Midbrain (tissue), 1 donor: ENCODE measurements at regions not wholly inside any gene's neighbourhood (a gene's known extent, or its start where the extent isn't known, plus 50 kb on each side); places are given as distances from the start of the nearest gene placed in this dataset.
"Not testable (repeated sequence)": the region's sequence is repeated elsewhere in the genome, so short reads cannot be mapped to it uniquely, and the experiment has no call there.

Experiments used
- DNase-seq: peaks from one replicate; lab custom pipeline; 2025; lab: John Stamatoyannopoulos, UW

GRCh38 chr21:22019766-22020165 lies 1021.6 kb downstream of the NCAM2 start:
- no peak for DNase-seq

DNA sequence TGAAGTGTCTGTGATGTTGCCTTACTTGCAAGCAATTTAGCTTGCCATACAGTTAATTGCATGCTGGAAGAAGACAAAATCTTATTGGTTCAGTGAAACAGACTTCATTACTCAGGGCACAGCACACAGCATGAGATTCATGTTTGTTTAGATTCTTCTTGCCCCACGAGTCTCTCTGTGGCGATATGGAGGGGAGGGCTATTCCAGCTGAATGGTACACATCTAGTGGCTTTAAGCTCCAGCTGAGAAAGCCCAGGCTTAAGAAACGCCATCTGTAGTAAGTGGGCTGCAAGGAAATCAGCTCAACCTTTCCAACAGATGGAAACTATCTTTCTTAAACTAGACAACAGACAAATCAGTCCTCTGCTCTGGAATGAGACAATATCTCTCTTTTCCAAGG lies 1022.0 kb downstream of the NCAM2 start:
- DNase-seq, result no peak

GRCh38 chr21:22023896-22024295 lies 1025.7 kb downstream of the NCAM2 start:
- DNase-seq, result not testable (repeated sequence)

DNA sequence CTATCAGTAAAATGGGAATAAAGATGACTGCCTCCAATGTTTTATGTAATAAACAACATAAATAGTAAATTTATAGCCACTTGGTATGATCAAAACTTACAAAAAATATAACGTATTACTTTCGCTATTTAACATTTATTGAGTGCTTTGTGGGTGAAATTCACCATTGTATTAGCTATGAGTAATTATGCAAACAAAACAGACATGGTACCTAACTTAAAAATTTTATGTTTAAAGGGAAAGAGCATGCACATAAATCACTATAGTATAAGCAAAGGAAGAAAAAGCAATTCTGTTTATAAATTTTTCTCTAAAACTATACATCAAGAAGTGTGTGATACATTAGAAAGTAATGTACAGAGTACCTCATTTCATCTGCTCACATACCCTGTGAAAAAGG lies 1046.2 kb downstream of the NCAM2 start:
- no peak for DNase-seq

- no peak for DNase-seq
These were observed 1048.4 kb downstream of the NCAM2 start for GRCh38 chr21:22046576-22046975.

- no peak for DNase-seq
These were observed 1058.7 kb downstream of the NCAM2 start for GRCh38 chr21:22056904-22057303.

- no peak for DNase-seq
These were observed 1064.4 kb downstream of the NCAM2 start for GRCh38 chr21:22062472-22063139.

DNA sequence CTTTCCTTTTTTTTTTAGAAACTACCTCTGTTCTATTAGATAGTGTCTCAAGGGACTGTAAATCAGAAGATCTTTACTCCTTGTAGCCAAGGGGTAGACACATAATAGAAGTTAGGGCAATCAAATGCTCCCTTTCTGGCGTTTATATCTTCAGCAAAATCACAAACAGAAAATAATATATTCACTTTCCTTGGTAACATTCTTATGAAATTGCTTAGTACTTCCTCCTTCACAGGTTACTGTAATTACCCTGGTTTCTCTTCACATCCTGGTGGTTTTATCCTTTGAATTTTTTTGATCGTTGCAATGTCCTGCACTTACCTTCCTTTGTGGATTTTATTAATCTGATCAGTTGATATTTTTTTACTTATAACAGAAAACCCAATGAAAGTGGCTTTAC lies 1064.9 kb downstream of the NCAM2 start:
- no peak for DNase-seq

GRCh38 chr21:22076471-22076870 lies 1078.3 kb downstream of the NCAM2 start:
- no peak for DNase-seq

DNA sequence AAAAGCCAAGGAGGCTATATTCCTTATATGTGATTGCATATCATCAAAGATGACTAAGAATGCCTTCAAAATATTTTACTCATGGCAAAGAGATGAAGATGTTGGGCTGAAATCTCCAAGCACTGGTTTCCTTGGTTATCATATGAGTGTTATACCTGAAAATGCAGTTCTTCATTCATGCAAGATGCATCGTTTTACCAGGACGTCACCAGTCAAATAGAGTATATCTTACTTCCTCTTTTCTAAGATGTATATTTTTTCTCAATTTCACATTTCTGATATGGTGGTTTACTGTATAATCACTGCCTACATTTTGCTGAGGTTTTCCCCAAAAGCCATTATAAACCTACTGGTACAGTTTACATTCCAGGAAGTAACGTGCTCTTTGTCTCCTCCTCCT lies 1085.7 kb downstream of the NCAM2 start:
- DNase-seq, result no peak

DNA sequence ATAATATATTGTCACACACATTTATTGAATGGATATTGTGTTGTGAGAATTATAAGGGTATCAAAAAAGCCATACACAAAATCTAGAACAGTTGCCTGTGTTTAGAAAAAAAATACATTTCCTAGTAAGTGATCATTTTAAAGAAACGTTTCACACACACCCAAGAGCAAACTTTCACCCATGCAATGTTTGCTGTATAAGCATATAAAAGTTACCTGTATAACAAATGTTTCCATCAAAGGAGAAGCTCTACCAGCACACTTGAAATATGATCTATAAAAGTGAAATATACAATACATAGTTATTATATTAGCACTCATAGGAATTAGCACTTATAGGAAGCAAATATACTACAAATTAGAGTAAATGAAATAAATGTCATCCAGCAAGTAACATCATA lies 1098.1 kb downstream of the NCAM2 start:
- no peak for DNase-seq

DNA sequence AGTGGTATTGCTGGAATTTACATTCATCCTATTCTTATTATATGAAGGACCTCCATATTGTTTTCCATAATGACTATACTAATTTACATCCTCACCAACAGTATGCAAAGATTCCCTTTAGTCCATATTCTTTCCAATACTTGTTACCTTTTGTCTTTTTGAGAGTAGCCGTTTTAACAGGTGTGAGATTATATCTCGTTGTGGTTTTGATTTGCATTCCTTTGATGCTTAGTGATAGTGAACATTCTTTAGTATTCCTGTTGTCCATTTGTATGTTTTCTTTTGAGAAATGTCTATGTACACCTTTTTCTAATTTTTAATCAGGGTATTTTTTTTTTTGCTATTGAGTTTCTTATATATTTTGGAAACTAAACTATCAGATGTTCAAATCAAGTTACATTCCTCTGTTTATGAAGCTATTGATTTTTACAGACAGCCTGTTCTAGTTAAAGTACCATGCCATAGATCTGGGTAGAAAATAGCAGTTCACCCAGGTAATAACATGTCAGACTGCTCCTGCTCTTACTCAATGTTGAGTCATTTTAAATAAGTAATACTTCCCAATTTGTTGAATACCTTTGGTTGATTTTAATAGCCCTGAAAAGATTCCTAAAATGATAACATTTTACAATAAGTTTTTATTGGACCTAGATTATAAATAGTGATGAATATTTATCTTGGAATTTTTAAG lies 1108.7 kb downstream of the NCAM2 start:
- no peak for DNase-seq

- no peak for DNase-seq
These were observed 1117.5 kb downstream of the NCAM2 start for GRCh38 chr21:22115746-22116145.

DNA sequence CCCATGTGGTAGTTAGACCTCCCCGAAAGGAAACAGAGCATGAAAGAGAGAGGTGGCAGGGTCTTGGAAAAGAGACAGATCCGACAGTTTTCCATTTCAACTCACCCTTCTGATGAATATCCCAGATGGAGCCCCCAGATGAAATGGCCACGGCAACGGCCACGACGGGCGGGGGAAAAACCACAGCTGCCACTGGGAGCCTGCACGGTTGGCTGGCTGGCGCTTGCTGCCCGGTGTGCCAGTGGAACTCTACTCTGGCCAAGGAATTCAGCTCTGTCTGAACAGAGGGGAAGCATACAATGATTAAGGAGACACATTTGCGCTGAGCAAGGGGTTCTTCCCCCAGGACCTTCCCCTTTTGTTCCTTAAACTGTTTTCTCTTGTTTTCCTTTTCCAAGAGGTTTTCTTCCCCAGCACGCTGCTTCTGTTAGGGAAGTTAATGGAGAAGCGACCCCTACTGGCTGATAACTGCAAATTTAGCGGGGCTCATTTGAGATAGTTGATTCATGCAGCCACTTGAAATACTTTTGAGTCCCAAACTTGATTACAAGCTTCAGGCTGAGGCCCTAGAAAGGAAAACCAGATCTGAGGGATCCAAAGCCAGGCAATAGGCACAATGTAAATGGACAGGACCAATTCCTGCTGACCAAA lies 1122.5 kb downstream of the NCAM2 start:
- no peak for DNase-seq

DNA sequence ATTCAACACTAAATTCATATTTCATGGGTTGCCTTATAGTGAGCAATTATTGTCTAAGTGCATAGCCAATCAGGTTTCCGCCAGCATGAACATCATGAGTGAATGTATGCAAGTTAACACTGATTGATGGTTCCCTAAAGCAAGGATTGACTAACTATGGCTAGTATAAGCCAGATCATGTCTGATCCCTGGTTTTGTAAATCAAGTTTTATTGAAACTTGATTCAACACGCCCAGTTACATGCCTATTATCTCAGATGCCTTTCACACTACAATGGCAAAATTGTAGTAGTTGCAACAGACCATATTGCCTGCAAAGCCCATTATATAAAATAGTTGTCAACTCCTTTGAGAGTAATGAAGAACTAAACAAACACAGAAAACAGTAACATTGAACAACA lies 1127.4 kb downstream of the NCAM2 start:
- no peak for DNase-seq

- DNase-seq, result no peak
These were observed 1130.5 kb downstream of the NCAM2 start for GRCh38 chr21:22128671-22129070.

DNA sequence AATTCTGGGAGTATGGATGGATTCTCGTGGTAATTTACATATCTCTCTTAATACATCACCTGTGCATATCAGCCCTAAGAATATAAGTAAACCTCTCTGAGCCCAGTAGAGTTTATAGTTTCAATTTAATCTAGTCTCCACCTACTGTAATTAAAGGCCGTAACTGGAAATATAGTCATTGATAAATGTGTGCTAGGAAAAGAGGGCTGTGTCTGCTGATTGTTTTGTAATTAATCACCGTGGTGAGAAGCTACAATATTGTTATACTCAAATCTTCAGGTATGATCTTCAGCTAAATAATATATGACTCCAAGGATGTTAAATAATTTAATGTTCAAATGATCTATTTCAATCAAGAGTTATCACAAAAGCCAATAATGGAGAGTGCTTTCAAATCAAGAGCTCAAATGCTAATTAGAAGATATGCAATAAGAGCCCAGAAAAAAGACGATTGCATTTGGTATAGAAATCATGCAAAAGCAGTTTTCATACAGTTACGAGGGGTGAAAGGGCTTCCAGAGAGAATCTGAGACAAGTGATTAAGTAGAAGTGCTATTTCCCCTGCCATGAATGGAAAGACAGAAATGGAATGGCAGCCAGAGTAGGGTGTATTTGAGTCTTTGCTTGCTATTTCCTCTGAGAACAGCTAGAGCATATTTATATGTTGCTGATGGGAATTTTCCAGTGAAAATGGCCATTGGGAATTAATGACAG lies 1134.3 kb downstream of the NCAM2 start:
- no peak for DNase-seq

DNA sequence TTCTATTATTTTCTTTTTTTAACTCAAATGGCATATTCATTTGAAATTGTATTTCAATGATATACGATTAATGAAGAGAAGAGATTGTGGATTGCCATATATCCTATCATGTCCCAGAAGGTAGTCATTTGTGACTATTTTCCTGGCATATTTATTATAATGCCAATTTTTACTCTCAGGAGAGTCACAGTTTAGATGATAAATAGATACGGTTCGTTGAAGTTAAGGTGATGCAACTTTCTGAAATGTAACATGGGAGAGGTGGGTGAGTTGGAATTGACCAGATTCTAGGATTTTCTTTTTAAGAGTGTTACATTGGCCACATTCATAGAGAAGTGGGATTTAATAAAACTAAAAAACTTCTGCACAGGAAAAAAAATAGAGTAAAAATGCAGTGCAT lies 1138.5 kb downstream of the NCAM2 start:
- no peak for DNase-seq

DNA sequence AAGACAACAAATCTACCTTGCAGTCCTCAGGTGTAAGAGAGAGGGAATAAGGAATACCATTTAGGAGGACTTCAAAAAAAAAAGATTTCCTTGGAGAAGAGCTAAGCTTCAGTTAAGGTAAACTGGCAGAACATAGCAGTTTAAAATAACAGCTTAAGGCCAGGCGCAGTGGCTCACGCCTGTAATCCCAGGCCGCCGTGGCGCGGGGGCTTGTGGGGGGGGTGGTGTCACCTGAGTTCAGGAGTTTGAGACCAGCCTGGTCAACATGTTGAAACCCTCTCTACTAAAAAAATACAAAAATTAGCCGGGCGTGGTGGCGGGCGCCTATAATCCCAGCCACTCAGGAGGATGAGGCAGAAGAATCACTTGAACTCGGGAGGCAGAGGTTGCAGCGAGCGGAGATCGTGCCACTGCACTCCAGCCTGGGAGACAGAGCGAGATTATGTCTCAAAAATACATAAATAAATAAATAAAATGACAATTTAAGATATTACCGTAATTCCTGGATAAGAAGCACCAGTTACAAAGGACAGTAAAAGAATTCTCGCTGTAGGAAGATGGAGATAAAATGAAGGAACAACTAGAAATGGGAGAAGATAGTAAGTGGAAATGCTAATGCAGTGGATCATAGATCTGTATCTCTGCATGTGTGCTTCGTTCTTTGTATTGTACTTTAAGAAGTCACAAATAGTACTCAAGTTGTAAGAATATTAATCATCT lies 1140.2 kb downstream of the NCAM2 start:
- DNase-seq, result no peak

GRCh38 chr21:22145545-22145944 lies 1147.3 kb downstream of the NCAM2 start:
- no peak for DNase-seq

- DNase-seq, result no peak
These were observed 1156.5 kb downstream of the NCAM2 start for GRCh38 chr21:22154579-22155274.
